GM12875 (cell line): ENCODE measurements at regions not wholly inside any gene's neighbourhood (a gene's known extent, or its start where the extent isn't known, plus 50 kb on each side); places are given as distances from the start of the nearest gene placed in this dataset.
"Not testable (repeated sequence)": the region's sequence is repeated elsewhere in the genome, so short reads cannot be mapped to it uniquely, and the experiment has no call there.

Source experiments
- H3K4me3 ChIP-seq: one replicate; pipeline ENCODE4 v1.5.1; 2011; ENCODE audit warnings: low read depth, low read length, control low read depth
- CTCF ChIP-seq: IDR thresholded peaks from 2 replicates; pipeline ENCODE4 v1.5.1; 2011; ENCODE audit warnings: low read depth, mild to moderate bottlenecking, control low read depth, inconsistent platforms, low read length, moderate library complexity, borderline replicate concordance; ENCODE audit not compliant: insufficient read depth

- H3K4me3 ChIP-seq: peak overlapping the region; percentile 84
- TF ChIP-seq CTCF: peak; percentile 54; the same call in 1 of the 2 replicates
Observed at GRCh38 chr16:31713945-31714902, 159.4 kb upstream of the ZNF267 start.

GRCh38 chr16:31714903-31715504 is 158.6 kb upstream of the ZNF267 start:
- TF ChIP-seq CTCF: no peak
- H3K4me3 ChIP-seq: no peak overlapping the region

DNA sequence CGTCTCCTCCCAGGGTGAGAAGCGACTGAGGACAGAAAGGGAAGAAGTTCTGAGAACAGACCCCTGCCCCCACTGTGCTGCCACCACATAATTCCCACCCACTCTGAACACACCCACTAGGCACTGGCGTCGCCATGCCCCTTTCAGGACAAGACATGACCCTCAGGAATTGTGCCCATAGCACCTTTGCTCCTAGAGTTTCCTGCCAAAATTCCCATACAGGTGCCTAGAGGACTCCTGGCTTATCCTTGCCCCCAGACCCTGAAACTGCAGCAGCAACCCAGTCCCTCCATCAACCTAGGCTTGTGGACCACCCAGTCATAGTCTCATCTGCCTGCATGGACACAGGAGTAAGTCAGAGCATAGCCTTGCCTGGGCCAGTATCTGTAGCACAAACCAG is 157.7 kb upstream of the ZNF267 start:
- TF ChIP-seq CTCF: no peak
- H3K4me3 ChIP-seq: no peak overlapping the region

DNA sequence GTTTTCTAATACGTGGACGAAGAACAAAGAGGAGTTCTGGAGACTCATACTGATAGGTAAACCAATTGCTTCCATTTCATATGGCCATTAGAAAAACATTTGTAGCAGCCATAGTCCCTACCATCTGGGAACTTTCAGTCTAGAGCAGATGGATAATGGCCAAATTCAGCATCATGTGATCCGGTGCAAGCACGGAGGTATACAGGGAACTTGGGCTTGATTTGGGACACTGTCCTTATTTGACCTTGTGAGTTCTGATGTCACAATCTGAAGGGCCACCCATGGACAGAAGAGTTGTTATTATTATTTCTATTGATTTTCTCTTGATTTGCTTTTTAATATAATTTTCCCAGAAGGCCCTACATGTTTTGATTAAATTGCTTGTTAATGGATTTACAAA is 154.6 kb upstream of the ZNF267 start:
- TF ChIP-seq CTCF: no peak
- no peak overlapping the region for H3K4me3 ChIP-seq

DNA sequence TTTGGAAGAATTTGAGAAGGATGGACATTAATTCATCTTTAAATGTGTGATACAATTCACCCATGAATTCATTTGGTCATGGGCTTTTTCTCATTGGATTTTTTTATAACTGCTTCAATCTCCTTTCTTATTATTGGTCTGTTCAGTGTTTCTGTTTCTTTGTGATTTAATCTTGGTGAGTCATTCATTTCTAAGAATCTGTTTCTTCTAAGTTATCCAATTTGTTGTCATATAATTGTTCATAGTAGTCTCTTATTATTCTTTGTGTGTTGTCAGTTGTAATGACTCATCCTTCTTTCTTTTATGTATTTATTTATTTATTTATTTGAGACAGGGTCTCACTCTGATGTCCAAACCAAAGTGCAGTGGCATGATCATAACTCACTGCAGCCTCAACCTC is 146.1 kb upstream of the ZNF267 start:
- no peak overlapping the region for H3K4me3 ChIP-seq
- TF ChIP-seq CTCF: no peak

- no peak overlapping the region for H3K4me3 ChIP-seq
- TF ChIP-seq CTCF: no peak
Observed at GRCh38 chr16:31734265-31734664, 139.3 kb upstream of the ZNF267 start.

- H3K4me3 ChIP-seq: not testable (repeated sequence)
Observed at GRCh38 chr16:31745098-31745497, 128.5 kb upstream of the ZNF267 start.
